ENCODE measurements at regions not wholly inside any gene's neighbourhood (a gene's known extent, or its start where the extent isn't known, plus 50 kb on each side); places are given as distances from the start of the nearest gene placed in this dataset.

DNA sequence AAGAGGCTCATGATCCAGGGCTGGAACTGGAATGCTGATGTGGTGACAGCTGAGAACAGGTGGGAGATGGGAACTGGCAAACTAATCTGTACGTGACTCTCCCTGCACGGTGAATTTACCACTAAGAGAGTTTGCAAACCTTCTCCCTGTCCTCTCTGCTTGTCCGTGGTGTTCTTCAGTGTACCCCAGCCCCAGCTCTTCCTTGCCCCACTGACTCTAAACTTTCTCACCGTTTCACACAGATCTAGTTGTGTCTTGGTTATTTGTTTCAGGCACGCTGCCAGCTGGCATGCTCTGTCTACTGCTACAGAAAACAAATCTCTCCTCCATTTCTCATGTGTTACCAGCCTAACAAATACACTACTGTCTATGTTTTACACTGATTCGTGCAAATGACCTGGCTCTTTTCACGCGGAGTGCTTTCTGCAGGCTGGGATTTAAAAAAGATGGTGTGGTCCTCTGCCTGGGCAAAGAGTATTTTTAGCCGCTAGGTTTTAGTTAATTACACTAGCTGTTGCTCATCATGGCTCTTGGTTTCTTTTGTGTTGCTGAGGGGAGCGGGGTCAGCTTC, 192.7 kb upstream of the LRIG1 start:
- no peak overlapping the region for H3K4me3 ChIP-seq (ENCODE audit: low read depth, low read length)
- TF ChIP-seq, protein P1, sequence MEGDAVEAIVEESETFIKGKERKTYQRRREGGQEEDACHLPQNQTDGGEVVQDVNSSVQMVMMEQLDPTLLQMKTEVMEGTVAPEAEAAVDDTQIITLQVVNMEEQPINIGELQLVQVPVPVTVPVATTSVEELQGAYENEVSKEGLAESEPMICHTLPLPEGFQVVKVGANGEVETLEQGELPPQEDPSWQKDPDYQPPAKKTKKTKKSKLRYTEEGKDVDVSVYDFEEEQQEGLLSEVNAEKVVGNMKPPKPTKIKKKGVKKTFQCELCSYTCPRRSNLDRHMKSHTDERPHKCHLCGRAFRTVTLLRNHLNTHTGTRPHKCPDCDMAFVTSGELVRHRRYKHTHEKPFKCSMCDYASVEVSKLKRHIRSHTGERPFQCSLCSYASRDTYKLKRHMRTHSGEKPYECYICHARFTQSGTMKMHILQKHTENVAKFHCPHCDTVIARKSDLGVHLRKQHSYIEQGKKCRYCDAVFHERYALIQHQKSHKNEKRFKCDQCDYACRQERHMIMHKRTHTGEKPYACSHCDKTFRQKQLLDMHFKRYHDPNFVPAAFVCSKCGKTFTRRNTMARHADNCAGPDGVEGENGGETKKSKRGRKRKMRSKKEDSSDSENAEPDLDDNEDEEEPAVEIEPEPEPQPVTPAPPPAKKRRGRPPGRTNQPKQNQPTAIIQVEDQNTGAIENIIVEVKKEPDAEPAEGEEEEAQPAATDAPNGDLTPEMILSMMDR (IDR thresholded peaks at IDR 0.05; ENCODE audit: low read depth, low read length) = no peak
- DNase-seq (ENCODE audit: low read depth, low spot score) = no peak
- ChIA-PET CTCF (no interaction called here), POLR2A (no interaction called here)
- H3K27ac ChIP-seq (ENCODE audit: low read depth, low read length) = no peak overlapping the region
- H3K27me3 ChIP-seq (ENCODE audit: control insufficient read depth, insufficient read depth, low read length) = peaks cover 2% of the 10 kb centered on the region
- H3K9me3 ChIP-seq (ENCODE audit: control insufficient read depth, insufficient read depth, low read length) = no peaks in the 10 kb centered on the region

GRCh38 chr3:66702126-66702525, 201.3 kb upstream of the LRIG1 start:
- Histone ChIP-seq H3K9me3 (ENCODE audit: control insufficient read depth, insufficient read depth, low read length) (no peaks in the 10 kb centered on the region), H3K4me3 (ENCODE audit: low read depth, low read length) (no peak overlapping the region), H3K27me3 (ENCODE audit: control insufficient read depth, insufficient read depth, low read length) (no peaks in the 10 kb centered on the region), H3K27ac (ENCODE audit: low read depth, low read length) (no peak overlapping the region)
- DNase-seq (ENCODE audit: low read depth, low spot score) = no peak
- ChIA-PET CTCF (no interaction called here), POLR2A (no interaction called here)
- TF ChIP-seq, protein P1 (IDR thresholded peaks at IDR 0.05; ENCODE audit: low read depth, low read length) = no peak

DNA sequence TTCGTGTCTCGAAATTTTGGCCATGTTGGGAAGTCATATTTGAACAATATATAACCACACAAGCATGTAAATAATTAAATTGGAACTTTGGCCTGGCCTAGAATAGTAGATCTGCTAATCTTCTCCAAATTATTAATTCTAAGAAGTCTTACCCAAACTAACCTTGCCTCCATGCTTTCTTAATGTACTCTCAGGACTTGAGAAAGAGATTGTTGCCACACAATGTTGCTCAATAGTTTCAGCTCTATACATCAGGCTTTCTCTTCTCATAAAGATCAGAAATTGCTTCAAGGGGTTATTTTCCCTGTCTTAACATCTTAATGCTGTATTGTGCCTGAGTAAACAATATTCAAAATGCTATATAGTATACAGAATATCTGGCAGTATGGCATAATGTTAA, 202.7 kb upstream of the LRIG1 start:
- ChIA-PET CTCF (no interaction called here), POLR2A (no interaction called here)
- DNase-seq (ENCODE audit: low read depth, low spot score) = no peak
- Histone ChIP-seq H3K9me3 (ENCODE audit: control insufficient read depth, insufficient read depth, low read length) (no peaks in the 10 kb centered on the region), H3K27ac (ENCODE audit: low read depth, low read length) (no peak overlapping the region), H3K4me3 (ENCODE audit: low read depth, low read length) (no peak overlapping the region), H3K27me3 (ENCODE audit: control insufficient read depth, insufficient read depth, low read length) (no peaks in the 10 kb centered on the region)
- TF ChIP-seq, protein P1 (IDR thresholded peaks at IDR 0.05; ENCODE audit: low read depth, low read length) = no peak

GRCh38 chr3:66705076-66705475, 204.3 kb upstream of the LRIG1 start:
- Histone ChIP-seq H3K4me3 (ENCODE audit: low read depth, low read length) (no peak overlapping the region), H3K27me3 (ENCODE audit: control insufficient read depth, insufficient read depth, low read length) (no peaks in the 10 kb centered on the region), H3K9me3 (ENCODE audit: control insufficient read depth, insufficient read depth, low read length) (no peaks in the 10 kb centered on the region), H3K27ac (ENCODE audit: low read depth, low read length) (no peak overlapping the region)
- ChIA-PET CTCF (no interaction called here), POLR2A (no interaction called here)
- no peak for DNase-seq (ENCODE audit: low read depth, low spot score)
- TF ChIP-seq, protein P1 (IDR thresholded peaks at IDR 0.05; ENCODE audit: low read depth, low read length) = no peak

DNA sequence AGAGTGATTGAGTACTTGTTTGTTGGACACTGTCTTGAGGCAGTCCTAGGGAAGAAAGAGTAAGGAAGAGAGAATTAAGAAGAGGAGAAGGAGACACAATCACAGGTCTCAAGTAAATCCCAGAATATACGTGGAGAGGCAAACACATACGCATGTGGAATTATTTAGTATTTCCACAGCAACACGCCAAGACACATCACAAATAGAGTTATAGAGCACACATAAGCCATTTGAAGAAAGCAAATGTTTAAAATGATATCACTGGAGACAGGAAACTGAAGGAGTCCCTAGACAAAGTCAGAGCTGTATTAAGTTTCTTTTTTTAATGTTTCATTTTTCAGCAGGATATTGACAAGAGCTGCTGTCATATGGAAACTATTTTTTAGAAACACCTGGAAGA, 206.1 kb upstream of the LRIG1 start:
- ChIA-PET POLR2A (interaction anchor here (0.7 kb wide), 1 partner anchor 505 kb away, joined by 5 read pairs; no protein-coding TSS in a partner anchor), CTCF (no interaction called here)
- TF ChIP-seq, protein P1 (IDR thresholded peaks at IDR 0.05; ENCODE audit: low read depth, low read length) = no peak
- Histone ChIP-seq H3K27me3 (ENCODE audit: control insufficient read depth, insufficient read depth, low read length) (no peaks in the 10 kb centered on the region), H3K4me3 (ENCODE audit: low read depth, low read length) (no peak overlapping the region), H3K27ac (ENCODE audit: low read depth, low read length) (no peak overlapping the region), H3K9me3 (ENCODE audit: control insufficient read depth, insufficient read depth, low read length) (no peaks in the 10 kb centered on the region)
- DNase-seq (ENCODE audit: low read depth, low spot score) = no peak
